Hepatocyte (in vitro differentiated cells): ENCODE measurements at regions not wholly inside any gene's neighbourhood (a gene's known extent, or its start where the extent isn't known, plus 50 kb on each side); places are given as distances from the start of the nearest gene placed in this dataset.

Experiments used
- DNase-seq: peaks from one replicate; pipeline ENCODE4 v3.0.0-alpha.2; 2016; ENCODE audit warnings: low spot score
- H2AFZ ChIP-seq: fragments of 200-600 bp; sonication (generic); 2 replicates; pipeline ENCODE4 v1.6.0; 2016; ENCODE audit warnings: antibody characterized with exemption, mild to moderate bottlenecking
- H3K27ac ChIP-seq: fragments of 200-600 bp; sonication (generic); 2 replicates; pipeline ENCODE4 v1.5.1; 2016; ENCODE audit warnings: mild to moderate bottlenecking
- H3K27me3 ChIP-seq: fragments of 200-600 bp; sonication (generic); 2 replicates; pipeline ENCODE4 v1.6.1; 2016
- H3K36me3 ChIP-seq: fragments of 200-600 bp; sonication (generic); replicated peaks from 2 replicates; pipeline ENCODE4 v1.5.1; 2016; ENCODE audit warnings: low read depth; ENCODE audit not compliant: insufficient read depth
- H3K4me1 ChIP-seq: fragments of 200-600 bp; sonication (generic); 2 replicates; pipeline ENCODE4 v1.5.1; 2016; ENCODE audit warnings: mild to moderate bottlenecking, moderate library complexity; ENCODE audit not compliant: insufficient read depth
- H3K4me2 ChIP-seq: fragments of 200-600 bp; sonication (generic); 2 replicates; pipeline ENCODE4 v1.6.0; 2016
- H3K4me3 ChIP-seq: fragments of 200-600 bp; sonication (generic); 2 replicates; pipeline ENCODE4 v1.5.1; 2016; ENCODE audit warnings: mild to moderate bottlenecking
- H3K79me2 ChIP-seq: fragments of 200-600 bp; sonication (generic); 2 replicates; pipeline ENCODE4 v1.6.0; 2017; ENCODE audit warnings: mild to moderate bottlenecking
- H3K9me2 ChIP-seq: fragments of 200-600 bp; sonication (generic); replicated peaks from 2 replicates; pipeline ENCODE4 v1.6.0; 2017; ENCODE audit warnings: mild to moderate bottlenecking; ENCODE audit not compliant: insufficient read depth
- H3K9me3 ChIP-seq: fragments of 200-600 bp; sonication (generic); 2 replicates; pipeline ENCODE4 v1.5.1; 2016; ENCODE audit warnings: low read depth, mild to moderate bottlenecking
- H4K20me1 ChIP-seq: fragments of 200-600 bp; sonication (generic); 2 replicates; pipeline ENCODE4 v1.6.0; 2016; ENCODE audit warnings: mild to moderate bottlenecking; ENCODE audit not compliant: insufficient read depth, poor library complexity, severe bottlenecking
- CTCF ChIP-seq: fragments of 200-600 bp; sonication (generic); IDR thresholded peaks from 2 replicates; pipeline ENCODE4 v1.5.1; 2016; ENCODE audit warnings: antibody characterized with exemption, mild to moderate bottlenecking; ENCODE audit not compliant: poor library complexity
- EZH2 ChIP-seq: fragments of 200-600 bp; sonication (generic); IDR thresholded peaks from 2 replicates; pipeline ENCODE4 v1.6.1; 2016; ENCODE audit warnings: antibody characterized with exemption, mild to moderate bottlenecking, borderline replicate concordance
- EZH2phosphoT487 ChIP-seq: fragments of 200-600 bp; sonication (generic); IDR thresholded peaks from one replicate; pipeline ENCODE4 v1.6.1; 2018; ENCODE audit warnings: antibody characterized with exemption, mild to moderate bottlenecking, low read depth, moderate library complexity; ENCODE audit not compliant: unreplicated experiment, severe bottlenecking
- WGBS: methylation state at CpG from one replicate; pipeline ENCODE4 v1.1.6; 2016; ENCODE audit warnings: low lambda C conversion rate; ENCODE audit errors: missing lambda C conversion rate; 5-methylcytosine and 5-hydroxymethylcytosine counted together

DNA sequence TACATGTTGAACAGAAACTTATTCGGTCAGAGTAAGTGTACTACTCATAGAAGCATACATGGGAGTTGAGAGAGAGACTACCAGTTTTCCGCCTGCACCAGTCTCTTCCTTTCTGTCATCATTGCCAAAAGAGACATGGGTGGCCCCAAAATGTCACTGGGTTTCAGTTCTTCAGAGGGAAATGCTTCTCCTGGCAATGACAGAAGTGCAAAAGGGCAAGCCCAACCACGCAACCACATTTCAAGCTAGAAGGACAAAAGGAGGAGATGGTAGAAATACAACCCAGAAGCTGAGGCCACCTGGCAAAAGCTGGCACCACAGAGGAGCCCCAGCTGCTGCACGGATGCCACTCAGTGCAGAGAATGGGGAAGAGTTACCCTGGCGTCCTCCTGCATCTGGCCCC, 320.1 kb downstream of the BCOR start:
- Histone ChIP-seq H3K9me2 (no peaks in the 10 kb centered on the region), H3K36me3 (no peaks in the 10 kb centered on the region), H3K79me2 (no peaks in the 10 kb centered on the region), H2AFZ (no peak overlapping the region), H3K9me3 (no peaks in the 10 kb centered on the region), H3K4me1 (peaks cover 11% of the 10 kb centered on the region), H4K20me1 (no peaks in the 10 kb centered on the region), H3K27ac (no peak overlapping the region), H3K27me3 (no peaks in the 10 kb centered on the region), H3K4me2 (no peak overlapping the region), H3K4me3 (no peak overlapping the region)
- no peak for TF ChIP-seq EZH2phosphoT487
- no peak for TF ChIP-seq EZH2
- TF ChIP-seq CTCF = no peak
- over 99% methylated on average over 5 of the region's 5 CpGs for WGBS
- no peak for DNase-seq

DNA sequence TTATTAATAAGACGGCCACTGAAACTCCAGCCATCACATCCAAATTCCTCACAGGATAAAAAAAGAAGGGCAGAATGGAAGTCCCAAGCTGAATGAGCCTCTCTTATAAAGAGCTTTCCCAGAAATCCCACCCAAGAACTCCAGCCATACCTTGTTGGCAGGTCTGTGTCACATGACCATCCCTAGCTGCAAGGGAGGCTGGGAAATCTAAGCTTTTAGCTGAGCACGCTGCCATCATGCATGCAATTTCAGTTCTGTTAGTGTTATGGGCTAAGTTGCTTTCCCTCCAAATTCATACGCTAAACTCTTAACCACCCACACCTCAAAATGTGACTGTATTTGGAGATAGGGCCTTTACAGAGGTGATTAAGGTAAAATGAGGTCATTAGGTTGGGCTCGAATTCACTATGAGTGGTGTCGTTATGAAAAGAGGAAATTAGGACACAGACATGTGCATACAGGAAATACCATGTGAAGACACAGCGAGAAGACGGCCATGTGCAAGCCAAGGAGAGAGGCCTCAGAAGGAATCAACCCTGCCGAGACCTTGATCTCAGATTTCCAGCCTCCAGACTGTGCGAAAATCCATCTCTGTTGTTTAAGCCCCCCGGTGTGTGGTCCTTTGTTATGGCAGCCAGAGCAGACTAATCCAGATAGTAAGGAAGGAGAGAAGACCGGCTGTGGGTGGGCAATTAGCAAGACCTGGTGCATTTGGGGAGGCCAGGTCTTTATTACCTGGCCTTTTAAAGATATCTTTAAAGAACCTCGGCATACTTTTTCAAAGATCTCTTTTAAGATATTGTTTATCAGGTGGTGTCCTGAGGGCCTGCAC, 317.6 kb downstream of the BCOR start:
- Histone ChIP-seq H2AFZ (no peak overlapping the region), H3K27me3 (no peaks in the 10 kb centered on the region), H3K9me2 (no peaks in the 10 kb centered on the region), H3K9me3 (no peaks in the 10 kb centered on the region), H3K36me3 (no peaks in the 10 kb centered on the region), H3K4me1 (peaks cover 5% of the 10 kb centered on the region), H4K20me1 (no peaks in the 10 kb centered on the region), H3K27ac (no peak overlapping the region), H3K4me3 (no peak overlapping the region), H3K79me2 (no peaks in the 10 kb centered on the region), H3K4me2 (no peak overlapping the region)
- 69% methylated on average over 12 of the region's 12 CpGs for WGBS
- no peak for DNase-seq
- no peak for TF ChIP-seq CTCF
- no peak for TF ChIP-seq EZH2
- no peak for TF ChIP-seq EZH2phosphoT487

DNA sequence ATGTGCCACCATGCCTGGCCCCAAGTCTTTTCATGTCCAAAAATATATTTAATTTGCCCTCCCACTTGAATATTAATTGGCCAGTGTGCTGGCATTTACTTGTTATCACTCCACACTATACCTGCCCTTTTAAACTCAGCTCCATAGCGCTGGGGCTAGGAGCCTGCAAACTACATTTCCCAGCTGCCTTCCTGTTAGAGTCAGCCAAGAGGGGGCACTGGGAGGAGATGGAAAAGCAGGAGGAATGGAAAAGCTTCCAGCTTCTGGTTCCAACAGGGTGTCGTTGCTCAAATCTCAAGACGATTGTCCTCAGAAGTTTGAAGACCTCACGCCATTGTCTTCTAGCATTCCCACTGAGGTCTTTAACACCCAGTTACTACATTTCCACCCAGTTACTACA, 315.5 kb downstream of the BCOR start:
- H3K4me3 ChIP-seq = no peak overlapping the region
- peaks cover 4% of the 10 kb centered on the region for H3K4me1 ChIP-seq
- TF ChIP-seq EZH2 = no peak
- TF ChIP-seq EZH2phosphoT487 = no peak
- TF ChIP-seq CTCF = no peak
- H2AFZ ChIP-seq = no peak overlapping the region
- no peaks in the 10 kb centered on the region for H3K9me2 ChIP-seq
- no peak overlapping the region for H3K4me2 ChIP-seq
- DNase-seq = no peak
- WGBS = 41% methylated on average over 4 of the region's 4 CpGs
- no peaks in the 10 kb centered on the region for H3K9me3 ChIP-seq
- no peaks in the 10 kb centered on the region for H3K36me3 ChIP-seq
- no peaks in the 10 kb centered on the region for H3K27me3 ChIP-seq
- no peaks in the 10 kb centered on the region for H4K20me1 ChIP-seq
- H3K79me2 ChIP-seq = no peaks in the 10 kb centered on the region
- H3K27ac ChIP-seq = no peak overlapping the region
